Neuronal stem cell (in vitro differentiated cells): ENCODE measurements at regions not wholly inside any gene's neighbourhood (a gene's known extent, or its start where the extent isn't known, plus 50 kb on each side); places are given as distances from the start of the nearest gene placed in this dataset.

Experiments
- DNase-seq: peaks from one replicate; pipeline ENCODE4 v3.0.0-alpha.2; 2013; ENCODE audit warnings: low spot score
- H2AFZ ChIP-seq: one replicate; pipeline ENCODE4 v1.6.1; 2013; ENCODE audit warnings: mild to moderate bottlenecking, low read length, inconsistent platforms
- H2AK5ac ChIP-seq: 2 replicates; pipeline ENCODE4 v1.6.1; 2013; ENCODE audit warnings: low read depth, mild to moderate bottlenecking, inconsistent platforms, low read length, moderate library complexity, mixed read lengths
- H2BK120ac ChIP-seq: 2 replicates; pipeline ENCODE4 v1.6.1; 2013; ENCODE audit warnings: low read depth, mild to moderate bottlenecking, inconsistent platforms, low read length, moderate library complexity, mixed read lengths
- H2BK12ac ChIP-seq: one replicate; pipeline ENCODE4 v1.6.1; 2013; ENCODE audit warnings: low read length, inconsistent platforms
- H2BK15ac ChIP-seq: 2 replicates; pipeline ENCODE4 v1.6.1; 2013; ENCODE audit warnings: mild to moderate bottlenecking, low read length, inconsistent platforms, mixed read lengths
- H2BK5ac ChIP-seq: one replicate; pipeline ENCODE4 v1.6.1; 2013; ENCODE audit warnings: inconsistent platforms, mild to moderate bottlenecking, low read length, moderate library complexity
- H3K14ac ChIP-seq: one replicate; pipeline ENCODE4 v1.6.1; 2013; ENCODE audit warnings: low read length, inconsistent platforms
- H3K18ac ChIP-seq: 2 replicates; pipeline ENCODE4 v1.6.1; 2013; ENCODE audit warnings: low read length, inconsistent platforms
- H3K23ac ChIP-seq: 2 replicates; pipeline ENCODE4 v1.6.1; 2013; ENCODE audit warnings: low read depth, mild to moderate bottlenecking, mixed read lengths, low read length, inconsistent platforms; ENCODE audit not compliant: poor library complexity
- H3K27ac ChIP-seq: replicated peaks from 3 replicates; pipeline ENCODE4 v1.5.1; 2013; ENCODE audit warnings: low read length, inconsistent platforms
- H3K27me3 ChIP-seq, 3 experiments: 2 replicates each; pipeline ENCODE4 v1.6.1; 2013; ENCODE audit warnings: low read length in 3 of 3, mild to moderate bottlenecking in 2 of 3, inconsistent platforms in 1 of 3, low read depth in 1 of 3, mixed read lengths in 1 of 3, moderate library complexity in 1 of 3; ENCODE audit not compliant: control insufficient read depth in 3 of 3, insufficient read depth in 3 of 3
- H3K36me3 ChIP-seq, 2 donors: replicated peaks in 1 of 2; 2 replicates each; pipeline ENCODE4 v1.6.1; 2013; ENCODE audit warnings: low read length in 2 of 2; ENCODE audit not compliant: control insufficient read depth in 2 of 2, insufficient read depth in 2 of 2
- H3K4ac ChIP-seq: 2 replicates; pipeline ENCODE4 v1.6.1; 2013; ENCODE audit warnings: inconsistent platforms, mild to moderate bottlenecking, low read length, moderate library complexity
- H3K4me1 ChIP-seq, 2 donors: 1 replicate in 1 of 2; 2 replicates in 1 of 2; pipeline ENCODE4 v1.6.1; 2013; ENCODE audit warnings: low read length in 2 of 2, low read depth in 1 of 2; ENCODE audit not compliant: control insufficient read depth in 2 of 2, insufficient read depth in 1 of 2
- H3K4me2 ChIP-seq: one replicate; pipeline ENCODE4 v1.6.1; 2013; ENCODE audit warnings: mild to moderate bottlenecking, low read length, inconsistent platforms; ENCODE audit not compliant: insufficient read depth, poor library complexity, severe bottlenecking
- H3K4me3 ChIP-seq, 2 donors: 2 replicates each; pipeline ENCODE4 v1.5.1; 2013; ENCODE audit warnings: low read length in 2 of 2, mild to moderate bottlenecking in 2 of 2, inconsistent platforms in 1 of 2, moderate library complexity in 1 of 2
- H3K79me1 ChIP-seq: one replicate; pipeline ENCODE4 v1.6.1; 2013; ENCODE audit warnings: low read depth, mild to moderate bottlenecking, inconsistent platforms, low read length, moderate library complexity
- H3K9ac ChIP-seq: one replicate; pipeline ENCODE4 v1.6.1; 2013; ENCODE audit warnings: mild to moderate bottlenecking, low read depth, low read length, inconsistent platforms; ENCODE audit not compliant: poor library complexity
- H3K9me3 ChIP-seq, 2 donors: replicated peaks in 1 of 2; 2 replicates each; pipeline versions ENCODE3 to v1.6.1; 2013; ENCODE audit warnings: low read length in 2 of 2, mild to moderate bottlenecking in 2 of 2, inconsistent platforms in 1 of 2, low read depth in 1 of 2, mixed read lengths in 1 of 2, moderate library complexity in 1 of 2; ENCODE audit not compliant: control insufficient read depth in 2 of 2, insufficient read depth in 1 of 2
- H4K8ac ChIP-seq: one replicate; pipeline ENCODE4 v1.6.1; 2013; ENCODE audit warnings: low read depth, mild to moderate bottlenecking, inconsistent platforms, low read length, moderate library complexity
- H4K91ac ChIP-seq: one replicate; pipeline ENCODE4 v1.6.1; 2013; ENCODE audit warnings: low read length, low read depth, mild to moderate bottlenecking, inconsistent platforms; ENCODE audit not compliant: poor library complexity
- WGBS, 2 donors: extraction: QIAGEN DNeasy Blood & Tissue Kit; methylation state at CpG; one replicate each; pipeline ENCODE4 v1.1.7; 2013; ENCODE audit warnings: missing lambda C conversion rate in 2 of 2, mixed read lengths in 1 of 2; ENCODE audit not compliant: insufficient read length in 2 of 2, insufficient replicate concordance in 1 of 2; ENCODE audit errors: extremely low coverage in 2 of 2; 5-methylcytosine and 5-hydroxymethylcytosine counted together

GRCh38 chr1:4515727-4516289 lies 138.6 kb upstream of the AJAP1 start:
- Histone ChIP-seq H3K27ac (no peak overlapping the region), H3K9me3 (no peaks in the 10 kb centered on the region), H3K4me3 (no peak overlapping the region), H3K27me3 (no peaks in the 10 kb centered on the region), H2AFZ (no peak overlapping the region), H2AK5ac (no peak overlapping the region), H2BK120ac (no peak overlapping the region), H3K4me2 (no peak overlapping the region), H2BK15ac (no peak overlapping the region), H2BK12ac (no peak overlapping the region), H3K14ac (no peak overlapping the region), H4K8ac (no peak overlapping the region), H2BK5ac (no peak overlapping the region), H3K36me3 (no peaks in the 10 kb centered on the region), H3K4ac (no peak overlapping the region), H3K23ac (no peak overlapping the region), H3K4me1 (peaks cover 0 to 4% of the 10 kb centered on the region in 2 donors), H4K91ac (no peak overlapping the region), H3K18ac (peak overlapping the region; percentile 45), H3K79me1 (no peaks in the 10 kb centered on the region), H3K9ac (no peak overlapping the region)
- no peak for DNase-seq
- no CpG with 5 or more reads among the region's 15 CpGs for WGBS, 2 donors

GRCh38 chr1:4516596-4516995 lies 137.8 kb upstream of the AJAP1 start:
- no peak overlapping the region for H3K9ac ChIP-seq
- no peaks in the 10 kb centered on the region for H3K27me3 ChIP-seq
- H3K9me3 ChIP-seq, result no peaks in the 10 kb centered on the region
- H3K4me2 ChIP-seq, result no peak overlapping the region
- no peak overlapping the region for H2BK120ac ChIP-seq
- H3K4me3 ChIP-seq, result no peak overlapping the region
- no CpG with 5 or more reads among the region's 7 CpGs for WGBS, 2 donors
- H3K14ac ChIP-seq, result no peak overlapping the region
- H4K91ac ChIP-seq, result no peak overlapping the region
- no peak overlapping the region for H2AK5ac ChIP-seq
- no peak overlapping the region for H3K18ac ChIP-seq
- H3K4ac ChIP-seq, result no peak overlapping the region
- no peaks in the 10 kb centered on the region for H3K36me3 ChIP-seq
- H3K79me1 ChIP-seq, result no peaks in the 10 kb centered on the region
- H2BK12ac ChIP-seq, result no peak overlapping the region
- H3K27ac ChIP-seq, result no peak overlapping the region
- peaks cover 0 to 4% of the 10 kb centered on the region in 2 donors for H3K4me1 ChIP-seq
- H2BK5ac ChIP-seq, result no peak overlapping the region
- DNase-seq, result no peak
- no peak overlapping the region for H2BK15ac ChIP-seq
- no peak overlapping the region for H4K8ac ChIP-seq
- no peak overlapping the region for H2AFZ ChIP-seq
- H3K23ac ChIP-seq, result no peak overlapping the region

- Histone ChIP-seq H3K9ac (no peak overlapping the region), H3K4ac (no peak overlapping the region), H2AK5ac (no peak overlapping the region), H3K4me1 (peaks cover 0 to 4% of the 10 kb centered on the region in 2 donors), H2BK5ac (no peak overlapping the region), H2BK120ac (peak overlapping the region; percentile 8), H3K79me1 (no peaks in the 10 kb centered on the region), H3K14ac (no peak overlapping the region), H3K27ac (no peak overlapping the region), H3K27me3 (no peaks in the 10 kb centered on the region), H3K18ac (no peak overlapping the region), H3K9me3 (no peaks in the 10 kb centered on the region), H3K23ac (no peak overlapping the region), H3K4me3 (no peak overlapping the region), H4K8ac (no peak overlapping the region), H3K4me2 (no peak overlapping the region), H2BK15ac (no peak overlapping the region), H2BK12ac (no peak overlapping the region), H2AFZ (no peak overlapping the region), H3K36me3 (no peaks in the 10 kb centered on the region), H4K91ac (no peak overlapping the region)
- DNase-seq, result no peak
- no CpG with 5 or more reads among the region's 19 CpGs for WGBS, 2 donors
Measured at GRCh38 chr1:4517186-4517954, 137.0 kb upstream of the AJAP1 start.

- Histone ChIP-seq H3K4ac (no peak overlapping the region), H3K27ac (no peak overlapping the region), H3K9ac (no peak overlapping the region), H3K9me3 (no peaks in the 10 kb centered on the region), H3K4me1 (no peaks in the 10 kb centered on the region), H2BK120ac (no peak overlapping the region), H4K8ac (no peak overlapping the region), H2AK5ac (no peak overlapping the region), H3K36me3 (no peaks in the 10 kb centered on the region), H2BK15ac (no peak overlapping the region), H3K18ac (no peak overlapping the region), H4K91ac (no peak overlapping the region), H3K79me1 (no peaks in the 10 kb centered on the region), H3K4me3 (no peak overlapping the region), H2BK12ac (no peak overlapping the region), H3K14ac (peak overlapping the region; percentile 85), H3K4me2 (no peak overlapping the region), H3K27me3 (no peaks in the 10 kb centered on the region), H3K23ac (no peak overlapping the region), H2AFZ (no peak overlapping the region), H2BK5ac (no peak overlapping the region)
- no CpG with 5 or more reads among the region's 7 CpGs for WGBS, 2 donors
- DNase-seq, result no peak
Measured at GRCh38 chr1:4518621-4519020, 135.8 kb upstream of the AJAP1 start.
